ENCODE measurements at regions not wholly inside any gene's neighbourhood (a gene's known extent, or its start where the extent isn't known, plus 50 kb on each side); places are given as distances from the start of the nearest gene placed in this dataset.

GRCh38 chr10:78702876-78703275, 365.9 kb upstream of the ZMIZ1 start:
- TF ChIP-seq CTCF (IDR thresholded peaks at IDR 0.05) (no peak), ZFX (IDR thresholded peaks at IDR 0.05; ENCODE audit: borderline replicate concordance) (no peak)

Data from 22Rv1 (cell line).